Astrocyte (in vitro differentiated cells and primary cell): ENCODE measurements at regions not wholly inside any gene's neighbourhood (a gene's known extent, or its start where the extent isn't known, plus 50 kb on each side); places are given as distances from the start of the nearest gene placed in this dataset.

Source experiments
- CTCF ChIP-seq: IDR thresholded peaks from 2 replicates; pipeline ENCODE4 v1.5.1; 2011; ENCODE audit warnings: low read depth, mild to moderate bottlenecking, inconsistent platforms, low read length, moderate library complexity; ENCODE audit not compliant: insufficient read depth
- EZH2 ChIP-seq: IDR thresholded peaks from 2 replicates; pipeline ENCODE4 v1.6.1; 2012; ENCODE audit warnings: mild to moderate bottlenecking, low read length, inconsistent platforms; ENCODE audit not compliant: insufficient read depth

GRCh38 chr3:22122567-22122966 lies 371.6 kb upstream of the ZNF385D start:
- TF ChIP-seq CTCF (no peak), EZH2 (no peak)
